Heart left ventricle (tissue), 13 donors: ENCODE measurements at regions not wholly inside any gene's neighbourhood (a gene's known extent, or its start where the extent isn't known, plus 50 kb on each side); places are given as distances from the start of the nearest gene placed in this dataset.

ENCODE experiments used
- CTCF ChIP-seq, 12 donors: fragments of 200-600 bp; sonication (generic) in 4 of 12; IDR thresholded peaks; one replicate each; pipeline versions ENCODE4 v1.5.0 to v1.8.0; 2018 to 2022; ENCODE audit warnings: antibody characterized with exemption in 12 of 12, mild to moderate bottlenecking in 5 of 12
- POLR2A ChIP-seq, 2 donors: fragments of 450-650 bp; IDR thresholded peaks; one replicate each; pipeline ENCODE4 v1.6.1; 2017; ENCODE audit warnings: antibody characterized with exemption in 2 of 2, mild to moderate bottlenecking in 2 of 2, moderate library complexity in 2 of 2
- donor health status: ischemic (EF 13 %, LVEDD 7.1; RV severe dilation, severe dysfunction).
- donor health status: DM: no; HTN: yes; CAD: no.
- donor health status: DM: no; HTN: no; CAD: no.
- donor health status: ischemic (EF 25% LVEDD 6.9; RV normal size, moderate dysfunction).
- donor health status: ischemic (EF 25% LVEDD 5.7; RV mildly dilated, moderate dysfunction).
- donor health status: ischemic (EF 35%, LVEDD 5.7; RV mildly dilated, moderate dysfunction).
- donor health status: nonischemic (EF 11% LVEDD 7.7; RV severe dilation, severe dysfunction).
- donor health status: DM: yes; HTN: yes; CAD: no.
- donor health status: PGD.
- donor health status: ischemic (EF 29% LVEDD 5.4; RV normal size, mild dysfunction).
- donor health status: nonischemic (EF 23%, LVEDD 6.1; RV moderate dilation, normal function).

GRCh38 chr4:14560577-14560976 is 441.7 kb upstream of the CPEB2 start:
- TF ChIP-seq CTCF (IDR thresholded peaks at IDR 0.05) (no peak), POLR2A (IDR thresholded peaks at IDR 0.05) (no peak)
